ENCODE measurements at regions not wholly inside any gene's neighbourhood (a gene's known extent, or its start where the extent isn't known, plus 50 kb on each side); places are given as distances from the start of the nearest gene placed in this dataset.

DNA sequence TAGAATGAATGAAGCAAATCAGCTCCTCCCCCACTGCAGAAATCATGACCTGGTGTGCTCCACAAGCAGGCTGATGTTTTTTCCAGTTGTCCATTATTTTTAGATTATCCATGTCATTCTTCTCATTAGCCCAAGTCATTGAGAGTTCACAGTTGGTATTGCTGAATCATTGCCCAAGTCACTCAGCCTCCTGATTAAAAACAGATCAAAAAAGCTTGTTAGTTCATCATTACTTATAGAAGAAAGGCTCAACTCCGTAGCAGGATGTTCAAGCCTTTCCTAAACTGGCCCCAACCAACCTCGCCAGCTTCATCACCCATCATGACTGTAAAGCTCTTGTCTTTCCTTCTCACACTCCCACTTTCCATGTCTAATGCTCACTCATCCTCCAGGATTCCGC, 161.3 kb upstream of the CTTNBP2NL start:
- Mint-ChIP-seq H3K4me1 (no peaks in the 10 kb centered on the region), H3K4me3 (no peak overlapping the region), H3K9me3 (peaks cover 0 to 10% (median 2%) of the 10 kb centered on the region in 7 donors), H3K36me3 (no peaks in the 10 kb centered on the region), H3K27me3 (ENCODE audit: low read depth in 3 of 3) (peaks cover 2 to 8% (median 4%) of the 10 kb centered on the region in 3 donors), H3K27ac (no peak overlapping the region)
- Histone ChIP-seq H3K79me2 (ENCODE audit: insufficient read depth, low read length) (no peaks in the 10 kb centered on the region), H2AFZ (ENCODE audit: insufficient read depth, low read depth, low read length, poor library complexity, severe bottlenecking) (no peak overlapping the region), H3K27ac (ENCODE audit: low read depth in 1 of 2, low read length in 2 of 2) (no peak overlapping the region), H3K9me3 (replicated peaks in 1 of 2; ENCODE audit: control insufficient read depth in 1 of 2, insufficient read depth in 1 of 2, low read length in 2 of 2) (peaks cover 0 to 6% of the 10 kb centered on the region in 2 donors), H3K9ac (ENCODE audit: insufficient read depth, low read length, poor library complexity, severe bottlenecking) (no peak overlapping the region), H4K20me1 (ENCODE audit: insufficient read depth, low read length) (no peaks in the 10 kb centered on the region), H3K4me3 (replicated peaks in 1 of 3; ENCODE audit: low read depth in 2 of 3, low read length in 3 of 3) (no peak overlapping the region), H3K4me2 (replicated peaks; ENCODE audit: extremely low read depth, low read length, poor library complexity, severe bottlenecking) (no peak overlapping the region), H3K36me3 (replicated peaks in 1 of 2; ENCODE audit: control insufficient read depth in 1 of 2, insufficient read depth in 2 of 2, low read length in 2 of 2) (no peaks in the 10 kb centered on the region), H3K27me3 (ENCODE audit: control insufficient read depth in 2 of 2, insufficient read depth in 2 of 2, low read length in 2 of 2) (no peaks in the 10 kb centered on the region), H3K4me1 (ENCODE audit: control insufficient read depth in 1 of 2, insufficient read depth in 2 of 2, low read length in 2 of 2) (no peaks in the 10 kb centered on the region)
- intact Hi-C loops (cut with micrococcal nuclease): no loop called here
- 87% methylated on average over 3 of the region's 3 CpGs for WGBS (ENCODE audit: insufficient coverage)
- no peak for DNase-seq
- TF ChIP-seq, protein P1, sequence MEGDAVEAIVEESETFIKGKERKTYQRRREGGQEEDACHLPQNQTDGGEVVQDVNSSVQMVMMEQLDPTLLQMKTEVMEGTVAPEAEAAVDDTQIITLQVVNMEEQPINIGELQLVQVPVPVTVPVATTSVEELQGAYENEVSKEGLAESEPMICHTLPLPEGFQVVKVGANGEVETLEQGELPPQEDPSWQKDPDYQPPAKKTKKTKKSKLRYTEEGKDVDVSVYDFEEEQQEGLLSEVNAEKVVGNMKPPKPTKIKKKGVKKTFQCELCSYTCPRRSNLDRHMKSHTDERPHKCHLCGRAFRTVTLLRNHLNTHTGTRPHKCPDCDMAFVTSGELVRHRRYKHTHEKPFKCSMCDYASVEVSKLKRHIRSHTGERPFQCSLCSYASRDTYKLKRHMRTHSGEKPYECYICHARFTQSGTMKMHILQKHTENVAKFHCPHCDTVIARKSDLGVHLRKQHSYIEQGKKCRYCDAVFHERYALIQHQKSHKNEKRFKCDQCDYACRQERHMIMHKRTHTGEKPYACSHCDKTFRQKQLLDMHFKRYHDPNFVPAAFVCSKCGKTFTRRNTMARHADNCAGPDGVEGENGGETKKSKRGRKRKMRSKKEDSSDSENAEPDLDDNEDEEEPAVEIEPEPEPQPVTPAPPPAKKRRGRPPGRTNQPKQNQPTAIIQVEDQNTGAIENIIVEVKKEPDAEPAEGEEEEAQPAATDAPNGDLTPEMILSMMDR (IDR thresholded peaks at IDR 0.05): no peak

DNA sequence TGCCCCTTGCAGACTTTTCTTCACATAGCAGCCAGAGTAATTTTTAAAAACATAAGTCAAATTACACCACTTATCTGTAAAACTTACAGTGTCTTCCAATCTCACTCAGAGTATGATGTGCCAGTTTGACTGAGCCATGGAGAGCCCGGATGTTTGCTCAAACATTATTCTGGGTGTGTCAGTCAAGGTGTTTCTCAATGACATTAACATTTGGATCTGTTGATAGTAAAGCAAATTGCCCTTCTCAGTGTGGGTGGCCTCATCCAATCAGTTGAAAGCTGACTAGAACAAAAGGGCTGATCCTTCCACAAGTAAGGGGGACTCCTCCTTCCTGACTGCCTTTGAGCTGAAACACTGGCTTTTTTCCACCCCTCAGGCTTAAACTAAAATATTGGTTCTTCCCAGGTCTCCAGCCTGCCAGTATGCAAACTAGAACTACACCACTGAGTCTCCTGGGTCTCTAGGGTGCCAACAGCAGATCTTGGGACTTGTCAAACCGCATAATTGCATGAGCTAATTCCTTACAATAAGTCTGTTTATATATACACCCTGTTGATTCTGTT, 157.9 kb upstream of the CTTNBP2NL start:
- Histone ChIP-seq H4K20me1 (ENCODE audit: insufficient read depth, low read length) (no peaks in the 10 kb centered on the region), H3K36me3 (replicated peaks in 1 of 2; ENCODE audit: control insufficient read depth in 1 of 2, insufficient read depth in 2 of 2, low read length in 2 of 2) (no peaks in the 10 kb centered on the region), H2AFZ (ENCODE audit: insufficient read depth, low read depth, low read length, poor library complexity, severe bottlenecking) (no peak overlapping the region), H3K27ac (ENCODE audit: low read depth in 1 of 2, low read length in 2 of 2) (no peak overlapping the region), H3K79me2 (ENCODE audit: insufficient read depth, low read length) (no peaks in the 10 kb centered on the region), H3K9me3 (replicated peaks in 1 of 2; ENCODE audit: control insufficient read depth in 1 of 2, insufficient read depth in 1 of 2, low read length in 2 of 2) (no peaks in the 10 kb centered on the region), H3K27me3 (ENCODE audit: control insufficient read depth in 2 of 2, insufficient read depth in 2 of 2, low read length in 2 of 2) (no peaks in the 10 kb centered on the region), H3K4me3 (replicated peaks in 1 of 3; ENCODE audit: low read depth in 2 of 3, low read length in 3 of 3) (no peak overlapping the region), H3K4me2 (replicated peaks; ENCODE audit: extremely low read depth, low read length, poor library complexity, severe bottlenecking) (no peak overlapping the region), H3K4me1 (ENCODE audit: control insufficient read depth in 1 of 2, insufficient read depth in 2 of 2, low read length in 2 of 2) (no peaks in the 10 kb centered on the region), H3K9ac (ENCODE audit: insufficient read depth, low read length, poor library complexity, severe bottlenecking) (no peak overlapping the region)
- intact Hi-C loops (cut with micrococcal nuclease): no loop called here
- H3K27me3 Mint-ChIP-seq (ENCODE audit: low read depth in 3 of 3): peaks cover 1 to 5% (median 3%) of the 10 kb centered on the region in 3 donors
- no peak for DNase-seq
- peaks cover 0 to 8% (median 2%) of the 10 kb centered on the region in 7 donors for H3K9me3 Mint-ChIP-seq
- TF ChIP-seq, protein P1 (IDR thresholded peaks at IDR 0.05): no peak
- no peaks in the 10 kb centered on the region for H3K4me1 Mint-ChIP-seq
- H3K36me3 Mint-ChIP-seq: no peaks in the 10 kb centered on the region
- 73% methylated on average over 2 of the region's 2 CpGs for WGBS (ENCODE audit: insufficient coverage)
- no peak overlapping the region for H3K27ac Mint-ChIP-seq
- H3K4me3 Mint-ChIP-seq: no peak overlapping the region

All from CD14-positive monocyte (primary cell).